GM12878 (cell line): ENCODE measurements at regions not wholly inside any gene's neighbourhood (a gene's known extent, or its start where the extent isn't known, plus 50 kb on each side); places are given as distances from the start of the nearest gene placed in this dataset.

Experiments
- ATAC-seq: fragments of 200-7000 bp; cut with Tn5 transposase; 3 replicates; pipeline ENCODE4 v1.9.1; 2020; ENCODE audit warnings: mild to moderate bottlenecking, moderate library complexity
- BruUV-seq: library from RNA; stranded (reverse); fragments of 400-500 nt; replicated peaks from 2 replicates; lab custom pipeline; 2021; lab: Mats Ljungman, UMichigan
- CTCF ChIA-PET: fragments of 300-600 bp; sonication (Branson Sonifier 250); formaldehyde crosslinking; extraction: SDS; loops from one replicate; lab custom pipeline; 2021; ENCODE audit warnings: inconsistent platforms; lab: Yijun Ruan, JAX
- POLR2A ChIA-PET: fragments of 350-600 bp; formaldehyde crosslinking; extraction: SDS; loops from one replicate; lab custom pipeline; 2021; ENCODE audit warnings: inconsistent platforms; lab: Charles Lee
- RAD21 ChIA-PET: fragments of 300-600 bp; sonication (Branson Sonifier 250); formaldehyde crosslinking; loops from one replicate; lab custom pipeline; 2023; ENCODE audit warnings: antibody characterized with exemption; ENCODE audit not compliant: unreplicated experiment; lab: Charles Lee
- SMC1A ChIA-PET: fragments of 300-600 bp; sonication (Branson Sonifier 250); formaldehyde crosslinking; loops from one replicate; lab custom pipeline; 2023; ENCODE audit not compliant: unreplicated experiment, uncharacterized antibody; lab: Charles Lee
- DNase-seq: peaks from one replicate; pipeline ENCODE4 v3.0.0-alpha.2; 2011; ENCODE audit warnings: low read depth, low spot score
- FAIRE-seq: peaks from 3 replicates; lab custom pipeline; 2011; peaks lifted over from hg19 to GRCh38; lab: Jason Lieb, UNC
- H2AFZ ChIP-seq: 2 replicates; pipeline ENCODE4 v1.6.0; 2011; ENCODE audit warnings: low read depth, low read length, control low read depth; ENCODE audit not compliant: control insufficient read depth
- H3K27ac ChIP-seq: 2 replicates; pipeline ENCODE4 v1.5.1; 2011; ENCODE audit warnings: control low read depth; ENCODE audit not compliant: control insufficient read depth, insufficient read depth
- H3K27me3 ChIP-seq, 2 experiments: replicated peaks in 1 of 2; 2 replicates each; pipeline versions ENCODE4 v1.6.0 to v1.6.1; 2011; ENCODE audit warnings: low read length in 1 of 2; ENCODE audit not compliant: control insufficient read depth in 2 of 2, insufficient read depth in 2 of 2
- H3K36me3 ChIP-seq, 2 experiments: 2 replicates each; pipeline ENCODE4 v1.5.1; 2011; ENCODE audit warnings: low read length in 1 of 2; ENCODE audit not compliant: control insufficient read depth in 2 of 2, insufficient read depth in 2 of 2
- H3K4me1 ChIP-seq: 2 replicates; pipeline ENCODE4 v1.6.1; 2011; ENCODE audit warnings: mild to moderate bottlenecking, low read length, moderate library complexity, mixed read lengths; ENCODE audit not compliant: control insufficient read depth, insufficient read depth
- H3K4me2 ChIP-seq: 2 replicates; pipeline ENCODE4 v1.6.0; 2011; ENCODE audit warnings: control low read depth; ENCODE audit not compliant: control insufficient read depth, insufficient read depth
- H3K4me3 ChIP-seq: fragments of 200-600 bp; sonication (generic); 2 replicates; pipeline ENCODE4 v1.5.1; 2016
- H3K79me2 ChIP-seq: 2 replicates; pipeline ENCODE4 v1.6.0; 2011; ENCODE audit warnings: low read length; ENCODE audit not compliant: control insufficient read depth, insufficient read depth
- H3K9ac ChIP-seq: 2 replicates; pipeline ENCODE4 v1.8.0; 2011; ENCODE audit warnings: low read length, control low read depth, mixed read lengths; ENCODE audit not compliant: control insufficient read depth, insufficient read depth
- H3K9me3 ChIP-seq: replicated peaks from 3 replicates; pipeline ENCODE4 v1.5.1; 2011; ENCODE audit warnings: mild to moderate bottlenecking, low read length; ENCODE audit not compliant: control insufficient read depth, insufficient read depth
- H4K20me1 ChIP-seq: 2 replicates; pipeline ENCODE4 v1.6.0; 2011; ENCODE audit not compliant: control insufficient read depth, insufficient read depth
- CHD4 ChIP-seq: fragments of 200-600 bp; sonication (generic); IDR thresholded peaks from 2 replicates; pipeline ENCODE4 v1.6.1; 2016; ENCODE audit warnings: mild to moderate bottlenecking
- GATAD2B ChIP-seq: fragments of 450-650 bp; conservative IDR thresholded peaks from 2 replicates; pipeline ENCODE4 v1.6.1; 2017; ENCODE audit warnings: low read depth, mild to moderate bottlenecking, moderate library complexity
- HDAC2 ChIP-seq: fragments of 200-600 bp; sonication (generic); IDR thresholded peaks from 2 replicates; pipeline ENCODE4 v1.6.1; 2017
- NFIC ChIP-seq: IDR thresholded peaks from 2 replicates; pipeline ENCODE4 v1.6.1; 2012; ENCODE audit warnings: low read depth, mild to moderate bottlenecking, inconsistent platforms, low read length, moderate library complexity
- POLR2AphosphoS2 ChIP-seq: IDR thresholded peaks from 2 replicates; pipeline ENCODE4 v1.6.1; 2011; ENCODE audit warnings: low read depth, mild to moderate bottlenecking, low read length, improper control_type of control experiment, moderate library complexity
- RAD21 ChIP-seq: IDR thresholded peaks from 2 replicates; pipeline ENCODE4 v1.6.1; 2011; ENCODE audit warnings: mild to moderate bottlenecking, low read depth, low read length, moderate library complexity; ENCODE audit not compliant: insufficient read depth
- SIX5 ChIP-seq: IDR thresholded peaks from 2 replicates; pipeline ENCODE4 v1.6.1; 2011; ENCODE audit warnings: mild to moderate bottlenecking, low read depth, low read length, moderate library complexity; ENCODE audit not compliant: severe bottlenecking
- WGBS: methylation state at CpG from one replicate; pipeline ENCODE4 v1.1.6; 2016; ENCODE audit warnings: low lambda C conversion rate; ENCODE audit not compliant: insufficient replicate concordance, insufficient coverage; ENCODE audit errors: missing lambda C conversion rate; 5-methylcytosine and 5-hydroxymethylcytosine counted together
- in situ Hi-C: fragments of 300-500 bp; cut with MboI; formaldehyde crosslinking; loops from 9 replicates; pipeline ENCODE4 v1.14.3; 2018; ENCODE audit warnings: mixed read lengths
- intact Hi-C: fragments of 100-400 bp; cut with micrococcal nuclease; formaldehyde crosslinking; loops from one replicate; pipeline ENCODE4 v1.14.2; 2022; ENCODE audit not compliant: unreplicated experiment
- TF ChIP-seq, protein P1 (sequence below), 3 experiments: IDR thresholded peaks in 2 of 3; conservative IDR thresholded peaks in 1 of 3; 2 replicates each; pipeline ENCODE4 v1.5.1; 2011; ENCODE audit warnings: low read depth in 3 of 3, low read length in 3 of 3, mild to moderate bottlenecking in 3 of 3, control low read depth in 2 of 3, moderate library complexity in 2 of 3, inconsistent platforms in 1 of 3, mixed read lengths in 1 of 3; ENCODE audit not compliant: control insufficient read depth in 2 of 3, insufficient read depth in 1 of 3; ENCODE audit errors: extremely low read depth in 1 of 3
- TF ChIP-seq, protein P2 (sequence below): IDR thresholded peaks from 2 replicates; pipeline ENCODE4 v1.6.1; 2012; ENCODE audit warnings: low read depth, low read length, improper control_type of control experiment
- TF ChIP-seq, protein P3 (sequence below): fragments of 450-650 bp; IDR thresholded peaks from 2 replicates; pipeline ENCODE4 v1.6.1; 2017; ENCODE audit warnings: mild to moderate bottlenecking, moderate library complexity
- TF ChIP-seq, protein P4 (sequence below): fragments of 450-650 bp; IDR thresholded peaks from 2 replicates; pipeline ENCODE4 v1.6.1; 2016; ENCODE audit warnings: mild to moderate bottlenecking

DNA sequence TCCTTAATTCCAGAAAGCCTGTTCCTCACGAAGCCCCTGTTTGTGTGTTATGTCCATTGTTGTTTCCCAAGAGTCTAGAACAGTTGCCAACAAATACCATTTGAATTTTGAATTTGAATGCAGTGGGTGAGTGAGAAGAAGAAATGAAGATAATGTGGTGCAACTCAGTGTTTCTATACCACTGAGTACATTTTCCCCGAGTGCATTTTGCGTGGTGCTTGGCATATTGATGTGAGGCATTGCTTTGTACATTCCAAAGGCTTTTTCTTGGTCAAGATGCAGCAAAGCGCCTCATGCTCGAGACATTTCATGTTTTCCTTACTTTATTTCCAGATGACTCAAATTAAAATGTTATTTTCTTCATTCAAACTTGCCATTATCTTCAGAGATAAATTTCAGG is 253.1 kb upstream of the RPS6KA3 start:
- BruUV-seq: no TSS peak
- H3K36me3 ChIP-seq: no peaks in the 10 kb centered on the region
- no peak overlapping the region for H3K9ac ChIP-seq
- CTCF ChIA-PET: interaction anchor here (0.9 to 2.8 kb wide), 4 partner anchors 10 to 1206 kb away, joined by 3 to 21 read pairs (median 4); no protein-coding TSS in a partner anchor
- H3K4me3 ChIP-seq: no peak overlapping the region
- intact Hi-C loops: loop anchor here (5.0 to 10.0 kb wide), 3 partner anchors 253 to 1675 kb away; partner anchors contain the start of gene RPS6KA3
- H3K4me1 ChIP-seq: peaks cover 14% of the 10 kb centered on the region; the same call in 1 of the 2 replicates
- H3K79me2 ChIP-seq: no peaks in the 10 kb centered on the region
- H3K27ac ChIP-seq: no peak overlapping the region
- 14% methylated on average over 5 of the region's 5 CpGs for WGBS
- TF ChIP-seq SIX5: no peak
- TF ChIP-seq NFIC: no peak
- TF ChIP-seq, protein P1, sequence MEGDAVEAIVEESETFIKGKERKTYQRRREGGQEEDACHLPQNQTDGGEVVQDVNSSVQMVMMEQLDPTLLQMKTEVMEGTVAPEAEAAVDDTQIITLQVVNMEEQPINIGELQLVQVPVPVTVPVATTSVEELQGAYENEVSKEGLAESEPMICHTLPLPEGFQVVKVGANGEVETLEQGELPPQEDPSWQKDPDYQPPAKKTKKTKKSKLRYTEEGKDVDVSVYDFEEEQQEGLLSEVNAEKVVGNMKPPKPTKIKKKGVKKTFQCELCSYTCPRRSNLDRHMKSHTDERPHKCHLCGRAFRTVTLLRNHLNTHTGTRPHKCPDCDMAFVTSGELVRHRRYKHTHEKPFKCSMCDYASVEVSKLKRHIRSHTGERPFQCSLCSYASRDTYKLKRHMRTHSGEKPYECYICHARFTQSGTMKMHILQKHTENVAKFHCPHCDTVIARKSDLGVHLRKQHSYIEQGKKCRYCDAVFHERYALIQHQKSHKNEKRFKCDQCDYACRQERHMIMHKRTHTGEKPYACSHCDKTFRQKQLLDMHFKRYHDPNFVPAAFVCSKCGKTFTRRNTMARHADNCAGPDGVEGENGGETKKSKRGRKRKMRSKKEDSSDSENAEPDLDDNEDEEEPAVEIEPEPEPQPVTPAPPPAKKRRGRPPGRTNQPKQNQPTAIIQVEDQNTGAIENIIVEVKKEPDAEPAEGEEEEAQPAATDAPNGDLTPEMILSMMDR (IDR thresholded peaks at IDR 0.05 in 2 of 3, conservative IDR thresholded peaks at IDR 0.05 in 1 of 3; ENCODE audit: control insufficient read depth in 2 of 3, extremely low read depth in 1 of 3, insufficient read depth in 1 of 3, low read depth in 3 of 3, low read length in 3 of 3): no peak
- TF ChIP-seq, protein P2, sequence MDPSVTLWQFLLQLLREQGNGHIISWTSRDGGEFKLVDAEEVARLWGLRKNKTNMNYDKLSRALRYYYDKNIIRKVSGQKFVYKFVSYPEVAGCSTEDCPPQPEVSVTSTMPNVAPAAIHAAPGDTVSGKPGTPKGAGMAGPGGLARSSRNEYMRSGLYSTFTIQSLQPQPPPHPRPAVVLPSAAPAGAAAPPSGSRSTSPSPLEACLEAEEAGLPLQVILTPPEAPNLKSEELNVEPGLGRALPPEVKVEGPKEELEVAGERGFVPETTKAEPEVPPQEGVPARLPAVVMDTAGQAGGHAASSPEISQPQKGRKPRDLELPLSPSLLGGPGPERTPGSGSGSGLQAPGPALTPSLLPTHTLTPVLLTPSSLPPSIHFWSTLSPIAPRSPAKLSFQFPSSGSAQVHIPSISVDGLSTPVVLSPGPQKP: no peak
- no peak for TF ChIP-seq HDAC2
- no peak for TF ChIP-seq CHD4
- TF ChIP-seq RAD21: no peak
- TF ChIP-seq, protein P3, sequence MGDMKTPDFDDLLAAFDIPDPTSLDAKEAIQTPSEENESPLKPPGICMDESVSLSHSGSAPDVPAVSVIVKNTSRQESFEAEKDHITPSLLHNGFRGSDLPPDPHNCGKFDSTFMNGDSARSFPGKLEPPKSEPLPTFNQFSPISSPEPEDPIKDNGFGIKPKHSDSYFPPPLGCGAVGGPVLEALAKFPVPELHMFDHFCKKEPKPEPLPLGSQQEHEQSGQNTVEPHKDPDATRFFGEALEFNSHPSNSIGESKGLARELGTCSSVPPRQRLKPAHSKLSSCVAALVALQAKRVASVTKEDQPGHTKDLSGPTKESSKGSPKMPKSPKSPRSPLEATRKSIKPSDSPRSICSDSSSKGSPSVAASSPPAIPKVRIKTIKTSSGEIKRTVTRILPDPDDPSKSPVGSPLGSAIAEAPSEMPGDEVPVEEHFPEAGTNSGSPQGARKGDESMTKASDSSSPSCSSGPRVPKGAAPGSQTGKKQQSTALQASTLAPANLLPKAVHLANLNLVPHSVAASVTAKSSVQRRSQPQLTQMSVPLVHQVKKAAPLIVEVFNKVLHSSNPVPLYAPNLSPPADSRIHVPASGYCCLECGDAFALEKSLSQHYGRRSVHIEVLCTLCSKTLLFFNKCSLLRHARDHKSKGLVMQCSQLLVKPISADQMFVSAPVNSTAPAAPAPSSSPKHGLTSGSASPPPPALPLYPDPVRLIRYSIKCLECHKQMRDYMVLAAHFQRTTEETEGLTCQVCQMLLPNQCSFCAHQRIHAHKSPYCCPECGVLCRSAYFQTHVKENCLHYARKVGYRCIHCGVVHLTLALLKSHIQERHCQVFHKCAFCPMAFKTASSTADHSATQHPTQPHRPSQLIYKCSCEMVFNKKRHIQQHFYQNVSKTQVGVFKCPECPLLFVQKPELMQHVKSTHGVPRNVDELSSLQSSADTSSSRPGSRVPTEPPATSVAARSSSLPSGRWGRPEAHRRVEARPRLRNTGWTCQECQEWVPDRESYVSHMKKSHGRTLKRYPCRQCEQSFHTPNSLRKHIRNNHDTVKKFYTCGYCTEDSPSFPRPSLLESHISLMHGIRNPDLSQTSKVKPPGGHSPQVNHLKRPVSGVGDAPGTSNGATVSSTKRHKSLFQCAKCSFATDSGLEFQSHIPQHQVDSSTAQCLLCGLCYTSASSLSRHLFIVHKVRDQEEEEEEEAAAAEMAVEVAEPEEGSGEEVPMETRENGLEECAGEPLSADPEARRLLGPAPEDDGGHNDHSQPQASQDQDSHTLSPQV: no peak
- TF ChIP-seq, protein P4, sequence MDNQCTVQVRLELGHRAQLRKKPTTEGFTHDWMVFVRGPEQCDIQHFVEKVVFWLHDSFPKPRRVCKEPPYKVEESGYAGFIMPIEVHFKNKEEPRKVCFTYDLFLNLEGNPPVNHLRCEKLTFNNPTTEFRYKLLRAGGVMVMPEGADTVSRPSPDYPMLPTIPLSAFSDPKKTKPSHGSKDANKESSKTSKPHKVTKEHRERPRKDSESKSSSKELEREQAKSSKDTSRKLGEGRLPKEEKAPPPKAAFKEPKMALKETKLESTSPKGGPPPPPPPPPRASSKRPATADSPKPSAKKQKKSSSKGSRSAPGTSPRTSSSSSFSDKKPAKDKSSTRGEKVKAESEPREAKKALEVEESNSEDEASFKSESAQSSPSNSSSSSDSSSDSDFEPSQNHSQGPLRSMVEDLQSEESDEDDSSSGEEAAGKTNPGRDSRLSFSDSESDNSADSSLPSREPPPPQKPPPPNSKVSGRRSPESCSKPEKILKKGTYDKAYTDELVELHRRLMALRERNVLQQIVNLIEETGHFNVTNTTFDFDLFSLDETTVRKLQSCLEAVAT: no peak
- TF ChIP-seq GATAD2B: no peak
- no peak for TF ChIP-seq POLR2AphosphoS2
- SMC1A ChIA-PET: interaction anchor here (1.2 kb wide), 1 partner anchor 13 kb away, joined by 3 read pairs; no protein-coding TSS in a partner anchor
- in situ Hi-C loops: loop anchor here (5.0 kb wide), 1 partner anchor 1222 kb away; no protein-coding TSS in a partner anchor
- no peaks in the 10 kb centered on the region for H4K20me1 ChIP-seq
- H3K27me3 ChIP-seq: no peaks in the 10 kb centered on the region; a peak in 1 of 4 replicates
- RAD21 ChIA-PET: no interaction called here
- no peak for FAIRE-seq
- no peak for ATAC-seq
- no peak for DNase-seq
- POLR2A ChIA-PET: no interaction called here
- no peaks in the 10 kb centered on the region; the same call in 2 of the 3 replicates for H3K9me3 ChIP-seq
- no peak overlapping the region for H2AFZ ChIP-seq
- H3K4me2 ChIP-seq: no peak overlapping the region
